MCF 10A (cell line): ENCODE measurements at regions not wholly inside any gene's neighbourhood (a gene's known extent, or its start where the extent isn't known, plus 50 kb on each side); places are given as distances from the start of the nearest gene placed in this dataset.

ENCODE experiments used
- BruUV-seq: library from RNA; stranded (reverse); fragments of 400-500 nt; replicated peaks from 2 replicates; lab custom pipeline; 2021; lab: Mats Ljungman, UMichigan
- CTCF ChIA-PET: fragments of 300-600 bp; sonication (Branson Sonifier 250); formaldehyde crosslinking; extraction: SDS; loops from one replicate; lab custom pipeline; 2021; ENCODE audit warnings: antibody characterized with exemption, inconsistent platforms; lab: Yijun Ruan, JAX
- POLR2A ChIA-PET: fragments of 300-600, 350-650 bp; sonication (Branson Sonifier 250); formaldehyde crosslinking; extraction: SDS; loops from one replicate; lab custom pipeline; 2020; ENCODE audit warnings: antibody characterized with exemption, inconsistent platforms; lab: Yijun Ruan, JAX
- DNase-seq: peaks from one replicate; pipeline ENCODE4 v3.0.0-alpha.2; 2018; ENCODE audit not compliant: unreplicated experiment
- H3K27ac Mint-ChIP-seq: one replicate; pipeline ENCODE4 v1.8.0; 2022; ENCODE audit warnings: mild to moderate bottlenecking, low read depth, mixed read lengths; ENCODE audit not compliant: unreplicated experiment
- H3K27me3 Mint-ChIP-seq: one replicate; pipeline ENCODE4 v1.8.0; 2022; ENCODE audit warnings: mixed read lengths; ENCODE audit not compliant: insufficient read depth, unreplicated experiment
- H3K36me3 Mint-ChIP-seq: one replicate; pipeline ENCODE4 v1.8.0; 2022; ENCODE audit warnings: mild to moderate bottlenecking, moderate library complexity, mixed read lengths; ENCODE audit not compliant: insufficient read depth, unreplicated experiment
- H3K4me1 Mint-ChIP-seq: one replicate; pipeline ENCODE4 v1.8.0; 2022; ENCODE audit warnings: mixed read lengths; ENCODE audit not compliant: insufficient read depth, unreplicated experiment
- H3K4me3 Mint-ChIP-seq: one replicate; pipeline ENCODE4 v1.8.0; 2022; ENCODE audit warnings: mild to moderate bottlenecking, moderate library complexity, mixed read lengths; ENCODE audit not compliant: unreplicated experiment
- H3K9me3 Mint-ChIP-seq: one replicate; pipeline ENCODE4 v1.8.0; 2022; ENCODE audit warnings: mixed read lengths; ENCODE audit not compliant: unreplicated experiment
- intact Hi-C: fragments of 100-400 bp; cut with micrococcal nuclease; formaldehyde crosslinking; loops from 2 replicates; pipeline ENCODE4 v1.14.1; 2022
- TF ChIP-seq, protein P1 (sequence below): fragments of 200-600 bp; IDR thresholded peaks from one replicate; pipeline ENCODE4 v1.8.0; 2022; ENCODE audit warnings: antibody characterized with exemption, mild to moderate bottlenecking; ENCODE audit not compliant: unreplicated experiment

DNA sequence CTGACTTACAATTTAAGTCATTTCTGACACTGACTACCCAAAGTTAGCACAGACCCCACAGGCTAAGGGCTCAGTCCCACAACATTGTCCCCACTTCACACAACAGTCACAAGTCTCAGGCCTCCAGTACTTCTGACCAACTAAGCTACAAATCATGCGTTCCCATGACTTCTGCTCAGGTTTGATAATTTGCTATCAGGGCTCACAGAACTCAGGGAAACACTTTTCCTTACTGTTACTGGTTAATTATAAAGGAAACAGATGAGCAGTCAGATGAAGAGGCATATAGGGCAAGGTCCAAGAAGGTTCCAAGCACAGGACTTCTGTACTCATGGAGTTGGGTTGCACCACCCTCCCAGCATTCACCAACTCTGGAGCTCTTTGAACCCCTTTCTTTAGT, 151.2 kb upstream of the TNR start:
- H3K36me3 Mint-ChIP-seq: no peaks in the 10 kb centered on the region
- TF ChIP-seq, protein P1, sequence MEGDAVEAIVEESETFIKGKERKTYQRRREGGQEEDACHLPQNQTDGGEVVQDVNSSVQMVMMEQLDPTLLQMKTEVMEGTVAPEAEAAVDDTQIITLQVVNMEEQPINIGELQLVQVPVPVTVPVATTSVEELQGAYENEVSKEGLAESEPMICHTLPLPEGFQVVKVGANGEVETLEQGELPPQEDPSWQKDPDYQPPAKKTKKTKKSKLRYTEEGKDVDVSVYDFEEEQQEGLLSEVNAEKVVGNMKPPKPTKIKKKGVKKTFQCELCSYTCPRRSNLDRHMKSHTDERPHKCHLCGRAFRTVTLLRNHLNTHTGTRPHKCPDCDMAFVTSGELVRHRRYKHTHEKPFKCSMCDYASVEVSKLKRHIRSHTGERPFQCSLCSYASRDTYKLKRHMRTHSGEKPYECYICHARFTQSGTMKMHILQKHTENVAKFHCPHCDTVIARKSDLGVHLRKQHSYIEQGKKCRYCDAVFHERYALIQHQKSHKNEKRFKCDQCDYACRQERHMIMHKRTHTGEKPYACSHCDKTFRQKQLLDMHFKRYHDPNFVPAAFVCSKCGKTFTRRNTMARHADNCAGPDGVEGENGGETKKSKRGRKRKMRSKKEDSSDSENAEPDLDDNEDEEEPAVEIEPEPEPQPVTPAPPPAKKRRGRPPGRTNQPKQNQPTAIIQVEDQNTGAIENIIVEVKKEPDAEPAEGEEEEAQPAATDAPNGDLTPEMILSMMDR: no peak
- DNase-seq: no peak
- intact Hi-C loops: no loop called here
- H3K4me3 Mint-ChIP-seq: no peak overlapping the region
- H3K4me1 Mint-ChIP-seq: no peaks in the 10 kb centered on the region
- no peaks in the 10 kb centered on the region for H3K27me3 Mint-ChIP-seq
- H3K27ac Mint-ChIP-seq: no peak overlapping the region
- no TSS peak for BruUV-seq
- ChIA-PET POLR2A (interaction anchor here (0.6 kb wide), 1 partner anchor 444 kb away, joined by 3 read pairs; no protein-coding TSS in a partner anchor), CTCF (interaction anchor here (0.5 to 0.9 kb wide), 6 partner anchors 10 to 896 kb away, joined by 3 to 6 read pairs (median 4); no protein-coding TSS in a partner anchor)
- no peaks in the 10 kb centered on the region for H3K9me3 Mint-ChIP-seq

DNA sequence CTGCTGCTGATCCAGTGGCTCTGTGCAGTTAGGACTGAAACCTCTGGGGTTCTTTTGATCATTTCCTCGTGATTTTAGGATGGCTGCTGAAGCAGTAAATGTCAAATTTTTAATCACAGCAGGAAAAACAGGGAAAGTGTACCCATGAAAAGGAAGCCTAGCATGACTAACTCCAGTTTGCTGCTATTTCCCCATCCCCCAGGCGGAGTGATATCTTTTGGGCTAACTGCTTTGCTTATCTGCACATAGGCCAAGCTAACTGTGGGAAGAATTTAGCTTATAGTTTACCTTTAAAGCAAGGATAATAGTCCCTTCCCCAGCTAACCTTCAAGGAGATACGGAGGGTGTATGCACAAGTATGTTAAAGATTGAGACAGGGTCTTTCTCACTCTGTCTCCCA, 149.8 kb upstream of the TNR start:
- H3K9me3 Mint-ChIP-seq: no peaks in the 10 kb centered on the region
- TF ChIP-seq, protein P1: no peak
- no peak overlapping the region for H3K4me3 Mint-ChIP-seq
- intact Hi-C loops: no loop called here
- H3K4me1 Mint-ChIP-seq: no peaks in the 10 kb centered on the region
- H3K36me3 Mint-ChIP-seq: no peaks in the 10 kb centered on the region
- H3K27me3 Mint-ChIP-seq: no peaks in the 10 kb centered on the region
- no peak overlapping the region for H3K27ac Mint-ChIP-seq
- no peak for DNase-seq
- no TSS peak for BruUV-seq
- CTCF ChIA-PET: interaction anchor here (0.8 to 1.1 kb wide), 2 partner anchors 149 to 742 kb away, joined by 4 read pairs; partner anchors contain the start of gene TNR
- POLR2A ChIA-PET: no interaction called here

DNA sequence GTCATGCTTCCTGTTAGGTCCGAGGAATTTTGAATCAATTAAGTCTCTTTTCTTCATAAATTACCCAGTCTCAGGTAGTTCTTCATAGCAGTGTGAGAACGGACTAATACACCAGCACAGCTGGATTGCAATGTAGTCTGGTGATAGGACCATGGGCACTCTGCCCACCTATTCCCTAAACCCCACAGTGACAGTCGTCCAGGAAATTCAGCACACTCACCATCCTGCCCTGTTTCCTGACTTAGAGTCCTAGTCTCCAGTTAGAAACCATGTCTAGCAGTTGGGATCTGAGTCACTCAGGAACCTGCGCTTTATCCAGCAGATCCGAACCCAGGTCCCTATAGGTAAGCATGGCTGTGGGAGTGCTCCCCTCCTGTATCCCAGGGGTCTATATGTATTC, 149.3 kb upstream of the TNR start:
- Mint-ChIP-seq H3K4me1 (no peaks in the 10 kb centered on the region), H3K9me3 (no peaks in the 10 kb centered on the region), H3K4me3 (no peak overlapping the region), H3K27ac (no peak overlapping the region), H3K36me3 (no peaks in the 10 kb centered on the region), H3K27me3 (no peaks in the 10 kb centered on the region)
- TF ChIP-seq, protein P1: no peak
- ChIA-PET CTCF (interaction anchor here (0.7 to 1.0 kb wide), 2 partner anchors 167 to 742 kb away, joined by 3 read pairs; no protein-coding TSS in a partner anchor), POLR2A (no interaction called here)
- no TSS peak for BruUV-seq
- intact Hi-C loops: no loop called here
- no peak for DNase-seq

DNA sequence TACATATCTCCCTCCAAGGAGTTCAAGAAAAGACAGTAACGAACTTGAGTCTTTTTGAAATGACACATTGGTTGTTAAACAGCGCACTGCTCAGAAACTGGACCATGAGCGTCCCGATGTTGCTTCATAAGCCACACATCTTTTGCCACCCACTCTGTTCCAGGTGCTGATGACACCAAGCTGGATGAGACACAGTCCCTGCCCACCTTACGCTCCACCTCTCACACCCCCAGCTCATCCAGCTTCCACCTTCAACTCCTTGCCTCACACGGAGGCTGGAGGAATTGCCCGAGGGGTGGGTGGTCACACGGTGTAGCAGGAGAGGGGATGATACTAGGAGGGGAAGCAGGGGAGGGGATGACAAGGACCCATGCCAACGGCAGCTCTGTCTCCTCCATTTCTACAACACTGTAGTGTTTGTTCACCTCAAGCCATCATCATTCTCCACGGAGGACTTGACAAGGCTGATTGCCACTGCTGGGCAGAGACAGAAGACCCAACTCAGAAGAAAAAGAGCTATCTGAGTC, 148.5 kb upstream of the TNR start:
- CTCF ChIA-PET: interaction anchor here (0.7 to 1.0 kb wide), 5 partner anchors 27 to 741 kb away, joined by 3 to 4 read pairs (median 3); no protein-coding TSS in a partner anchor
- BruUV-seq: no TSS peak

More for the DNA sequence above, 148.5 kb upstream of the TNR start:
- H3K27me3 Mint-ChIP-seq: no peaks in the 10 kb centered on the region
- no peak overlapping the region for H3K27ac Mint-ChIP-seq
- H3K4me3 Mint-ChIP-seq: no peak overlapping the region
- no peaks in the 10 kb centered on the region for H3K9me3 Mint-ChIP-seq
- DNase-seq: no peak
- intact Hi-C loops: no loop called here
- TF ChIP-seq, protein P1: no peak
- no peaks in the 10 kb centered on the region for H3K36me3 Mint-ChIP-seq
- POLR2A ChIA-PET: interaction anchor here (0.6 kb wide), 1 partner anchor 12 kb away, joined by 3 read pairs; no protein-coding TSS in a partner anchor
- H3K4me1 Mint-ChIP-seq: no peaks in the 10 kb centered on the region
